ENCODE measurements at regions not wholly inside any gene's neighbourhood (a gene's known extent, or its start where the extent isn't known, plus 50 kb on each side); places are given as distances from the start of the nearest gene placed in this dataset.
"Not testable (repeated sequence)": the region's sequence is repeated elsewhere in the genome, so short reads cannot be mapped to it uniquely, and the experiment has no call there.

DNA sequence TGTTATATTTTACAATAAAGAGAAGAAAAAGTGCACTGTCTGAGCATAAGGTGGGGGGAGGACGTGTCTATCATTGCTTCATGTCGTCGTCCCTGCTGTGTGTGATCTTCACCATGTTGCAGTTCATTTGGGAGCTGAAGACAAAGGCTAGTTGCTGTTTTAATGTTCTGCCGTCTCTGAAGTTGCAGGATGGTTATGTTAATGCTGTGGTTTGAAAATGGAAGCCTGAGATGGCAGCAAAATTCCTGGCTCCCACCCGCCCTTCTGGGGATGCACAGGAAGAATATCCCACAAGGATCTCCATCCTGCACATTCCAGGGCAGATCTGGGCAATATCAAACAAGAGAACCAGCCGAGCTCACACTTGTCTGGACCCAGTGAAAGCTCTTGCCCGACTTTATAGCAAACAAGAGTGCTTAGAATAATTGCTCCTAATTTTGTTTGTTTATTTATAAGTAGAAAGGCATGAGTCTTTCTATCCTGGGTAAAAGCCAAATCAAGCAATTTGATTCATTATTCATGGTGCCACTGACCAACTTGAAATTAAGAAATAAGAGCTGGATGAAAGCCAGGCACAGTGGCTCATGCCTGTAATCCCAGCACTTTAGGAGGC lies 110.3 kb upstream of the ABCC4 start:
- Histone ChIP-seq H3K36me3 (ENCODE audit: control insufficient read depth, insufficient read depth, low read length) (no peaks in the 10 kb centered on the region), H3K27me3 (ENCODE audit: control insufficient read depth, insufficient read depth, low read length) (no peaks in the 10 kb centered on the region), H3K4me3 (ENCODE audit: low read depth, low read length) (no peak overlapping the region)
- TF ChIP-seq, protein P1, sequence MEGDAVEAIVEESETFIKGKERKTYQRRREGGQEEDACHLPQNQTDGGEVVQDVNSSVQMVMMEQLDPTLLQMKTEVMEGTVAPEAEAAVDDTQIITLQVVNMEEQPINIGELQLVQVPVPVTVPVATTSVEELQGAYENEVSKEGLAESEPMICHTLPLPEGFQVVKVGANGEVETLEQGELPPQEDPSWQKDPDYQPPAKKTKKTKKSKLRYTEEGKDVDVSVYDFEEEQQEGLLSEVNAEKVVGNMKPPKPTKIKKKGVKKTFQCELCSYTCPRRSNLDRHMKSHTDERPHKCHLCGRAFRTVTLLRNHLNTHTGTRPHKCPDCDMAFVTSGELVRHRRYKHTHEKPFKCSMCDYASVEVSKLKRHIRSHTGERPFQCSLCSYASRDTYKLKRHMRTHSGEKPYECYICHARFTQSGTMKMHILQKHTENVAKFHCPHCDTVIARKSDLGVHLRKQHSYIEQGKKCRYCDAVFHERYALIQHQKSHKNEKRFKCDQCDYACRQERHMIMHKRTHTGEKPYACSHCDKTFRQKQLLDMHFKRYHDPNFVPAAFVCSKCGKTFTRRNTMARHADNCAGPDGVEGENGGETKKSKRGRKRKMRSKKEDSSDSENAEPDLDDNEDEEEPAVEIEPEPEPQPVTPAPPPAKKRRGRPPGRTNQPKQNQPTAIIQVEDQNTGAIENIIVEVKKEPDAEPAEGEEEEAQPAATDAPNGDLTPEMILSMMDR (IDR thresholded peaks at IDR 0.05; ENCODE audit: insufficient read depth, low read length, severe bottlenecking): no peak
- DNase-seq (ENCODE audit: low read depth): peak; percentile 84
- no peak for FAIRE-seq

DNA sequence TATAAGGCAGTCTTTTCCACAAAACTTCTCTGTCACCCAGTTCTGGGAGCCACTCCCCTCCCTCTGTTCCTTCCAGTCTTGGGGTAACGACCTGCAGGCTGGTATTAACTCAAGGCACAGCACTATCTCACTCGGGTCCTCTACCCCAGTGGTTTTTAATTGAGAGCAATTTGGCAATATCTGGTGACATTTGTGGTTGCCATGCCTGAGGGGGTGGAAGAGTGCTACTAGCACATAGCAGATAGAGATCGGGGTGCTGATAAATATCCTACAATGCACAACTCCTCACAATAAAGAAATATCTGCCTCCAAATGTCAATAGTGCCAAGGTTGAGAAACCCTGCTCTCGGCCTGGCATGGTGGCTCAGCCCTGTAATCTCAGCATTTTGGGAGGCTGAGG lies 117.7 kb upstream of the ABCC4 start:
- H3K27me3 ChIP-seq (ENCODE audit: control insufficient read depth, insufficient read depth, low read length): peaks cover 2% of the 10 kb centered on the region
- no peak overlapping the region for H3K4me3 ChIP-seq (ENCODE audit: low read depth, low read length)
- TF ChIP-seq, protein P1 (IDR thresholded peaks at IDR 0.05; ENCODE audit: insufficient read depth, low read length, severe bottlenecking): no peak
- no peak for FAIRE-seq
- no peak for DNase-seq (ENCODE audit: low read depth)
- H3K36me3 ChIP-seq (ENCODE audit: control insufficient read depth, insufficient read depth, low read length): no peaks in the 10 kb centered on the region

DNA sequence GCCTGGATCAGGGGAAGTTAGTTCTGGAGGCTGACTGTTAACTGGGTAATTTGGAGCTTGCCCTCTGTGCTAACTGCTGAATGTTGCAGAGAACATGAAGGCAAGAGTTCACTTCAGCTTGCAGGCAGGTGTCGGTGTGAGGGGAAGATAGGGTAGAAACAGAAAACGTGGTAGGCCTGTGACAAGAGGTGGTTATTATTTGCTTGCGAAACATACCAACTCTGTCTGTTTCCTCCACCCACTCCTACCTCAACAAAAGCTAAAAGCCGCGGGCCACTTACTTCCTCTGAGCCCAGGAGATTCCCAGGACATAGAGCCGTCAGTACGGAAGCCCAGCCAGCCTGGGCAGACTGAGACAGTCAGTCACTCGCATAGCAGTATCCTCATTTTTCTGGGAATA lies 119.2 kb upstream of the ABCC4 start:
- DNase-seq (ENCODE audit: low read depth) (peak; percentile 18), FAIRE-seq (no peak)
- Histone ChIP-seq H3K36me3 (ENCODE audit: control insufficient read depth, insufficient read depth, low read length) (no peaks in the 10 kb centered on the region), H3K27me3 (ENCODE audit: control insufficient read depth, insufficient read depth, low read length) (peaks cover 2% of the 10 kb centered on the region), H3K4me3 (ENCODE audit: low read depth, low read length) (no peak overlapping the region)
- TF ChIP-seq, protein P1 (IDR thresholded peaks at IDR 0.05; ENCODE audit: insufficient read depth, low read length, severe bottlenecking): no peak

DNA sequence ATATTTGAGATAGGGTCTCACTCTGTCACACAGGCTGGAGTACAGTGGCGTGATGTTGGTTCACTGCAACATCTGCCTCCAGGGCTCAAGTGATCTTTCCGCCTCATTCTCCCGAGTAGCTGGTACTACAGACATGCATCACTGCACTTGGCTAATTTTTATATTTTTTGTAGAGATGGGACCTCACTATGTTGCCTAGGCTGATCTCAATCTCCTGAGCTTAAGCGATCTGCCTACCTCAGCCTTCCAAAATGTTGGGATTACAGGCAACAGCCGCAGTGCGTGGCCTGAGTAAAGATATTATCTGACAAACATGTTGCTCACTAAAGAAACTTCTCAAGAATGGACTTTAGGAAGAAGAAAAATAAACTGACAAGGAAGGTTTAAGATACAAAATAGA lies 125.4 kb upstream of the ABCC4 start:
- no peaks in the 10 kb centered on the region for H3K36me3 ChIP-seq (ENCODE audit: control insufficient read depth, insufficient read depth, low read length)
- no peak overlapping the region for H3K4me3 ChIP-seq (ENCODE audit: low read depth, low read length)
- no peak for FAIRE-seq
- peaks cover 1% of the 10 kb centered on the region for H3K27me3 ChIP-seq (ENCODE audit: control insufficient read depth, insufficient read depth, low read length)
- TF ChIP-seq, protein P1 (IDR thresholded peaks at IDR 0.05; ENCODE audit: insufficient read depth, low read length, severe bottlenecking): no peak
- no peak for DNase-seq (ENCODE audit: low read depth)

DNA sequence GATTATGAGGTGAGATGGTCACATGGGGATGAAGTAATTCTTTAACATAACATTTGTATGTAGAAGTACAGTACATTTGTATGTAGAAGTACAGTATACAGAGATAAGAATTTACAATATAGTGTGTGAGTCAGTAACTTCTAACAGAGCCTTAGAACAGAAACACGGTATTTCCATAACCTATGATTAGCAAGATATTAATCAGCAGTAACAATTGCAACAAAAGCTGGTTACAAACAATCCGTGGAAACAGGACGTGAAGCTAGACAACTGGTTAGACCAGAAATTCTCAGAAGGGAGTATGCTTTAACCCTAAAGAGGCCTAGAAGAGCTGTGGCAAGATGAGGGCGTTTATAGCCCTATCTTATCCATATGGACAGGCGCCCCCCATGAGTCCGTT lies 122.0 kb upstream of the CLDN10 start:
- H3K4me3 ChIP-seq (ENCODE audit: low read depth, low read length); FAIRE-seq; H3K36me3 ChIP-seq (ENCODE audit: control insufficient read depth, insufficient read depth, low read length); H3K27me3 ChIP-seq (ENCODE audit: control insufficient read depth, insufficient read depth, low read length): not testable (repeated sequence)
- peak; percentile 75 for DNase-seq (ENCODE audit: low read depth)

DNA sequence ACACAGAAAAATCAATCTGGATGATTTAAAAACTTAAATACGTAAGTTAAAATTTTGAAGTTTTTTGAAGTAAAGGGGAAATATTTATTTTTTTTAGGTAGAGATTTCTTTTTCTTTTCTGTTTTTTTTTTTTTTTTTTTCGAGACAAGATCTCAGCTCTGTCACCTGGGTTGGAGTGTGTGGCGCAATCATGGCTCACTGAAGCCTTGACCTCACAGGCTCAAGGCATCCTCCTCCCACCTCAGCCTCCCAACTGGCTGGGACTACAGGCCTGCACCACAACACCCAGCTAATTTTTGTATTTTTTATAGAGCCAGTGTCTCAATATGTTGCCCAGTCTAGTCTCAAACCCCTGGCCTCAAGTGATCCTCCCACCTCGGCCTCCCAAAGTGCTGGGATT lies 120.4 kb upstream of the CLDN10 start:
- Histone ChIP-seq H3K36me3 (ENCODE audit: control insufficient read depth, insufficient read depth, low read length) (no peaks in the 10 kb centered on the region), H3K27me3 (ENCODE audit: control insufficient read depth, insufficient read depth, low read length) (no peaks in the 10 kb centered on the region), H3K4me3 (ENCODE audit: low read depth, low read length) (no peak overlapping the region)
- TF ChIP-seq, protein P1 (IDR thresholded peaks at IDR 0.05; ENCODE audit: insufficient read depth, low read length, severe bottlenecking): no peak
- DNase-seq (ENCODE audit: low read depth): no peak
- FAIRE-seq: no peak
